Bronchial epithelial cell (primary cell): ENCODE measurements at regions not wholly inside any gene's neighbourhood (a gene's known extent, or its start where the extent isn't known, plus 50 kb on each side); places are given as distances from the start of the nearest gene placed in this dataset.
A peak's percentile ranks its signal among the peaks of the same experiment; 100 is the strongest.
"Not testable (repeated sequence)": the region's sequence is repeated elsewhere in the genome, so short reads cannot be mapped to it uniquely, and the experiment has no call there.

Source experiments
- DNase-seq: peaks from one replicate; pipeline ENCODE4 v3.0.0-alpha.2; 2010; ENCODE audit warnings: low read depth
- FAIRE-seq: peaks from 2 replicates; lab custom pipeline; 2011; peaks lifted over from hg19 to GRCh38; lab: Jason Lieb, UNC
- H3K27me3 ChIP-seq: 2 replicates; pipeline ENCODE4 v1.5.1; 2011; ENCODE audit warnings: low read length; ENCODE audit not compliant: control insufficient read depth, insufficient read depth
- H3K36me3 ChIP-seq: 2 replicates; pipeline ENCODE4 v1.5.1; 2011; ENCODE audit warnings: low read length; ENCODE audit not compliant: control insufficient read depth, insufficient read depth
- H3K4me3 ChIP-seq: 2 replicates; pipeline ENCODE4 v1.5.1; 2011; ENCODE audit warnings: mild to moderate bottlenecking, low read depth, low read length, control low read depth
- CTCF ChIP-seq: IDR thresholded peaks from 2 replicates; pipeline ENCODE4 v1.5.1; 2011; ENCODE audit warnings: mild to moderate bottlenecking, moderate library complexity, low read length, control low read depth, inconsistent platforms; ENCODE audit not compliant: insufficient read depth, severe bottlenecking

GRCh38 chr3:153553605-153553945, 391.5 kb downstream of the RAP2B start:
- Histone ChIP-seq H3K36me3 (no peaks in the 10 kb centered on the region), H3K4me3 (no peak overlapping the region), H3K27me3 (no peaks in the 10 kb centered on the region)
- FAIRE-seq = no peak
- TF ChIP-seq CTCF = no peak
- no peak for DNase-seq

GRCh38 chr3:153555919-153556318, 393.9 kb downstream of the RAP2B start:
- H3K4me3 ChIP-seq = no peak overlapping the region
- no peak for TF ChIP-seq CTCF
- FAIRE-seq = no peak
- H3K27me3 ChIP-seq = no peaks in the 10 kb centered on the region
- H3K36me3 ChIP-seq = no peaks in the 10 kb centered on the region
- DNase-seq = no peak

GRCh38 chr3:153559366-153559765, 397.3 kb downstream of the RAP2B start:
- not testable (repeated sequence) for FAIRE-seq, H3K36me3 ChIP-seq, DNase-seq, H3K4me3 ChIP-seq, H3K27me3 ChIP-seq

GRCh38 chr3:153567011-153567410, 405.0 kb downstream of the RAP2B start:
- no peak overlapping the region for H3K4me3 ChIP-seq
- TF ChIP-seq CTCF = no peak
- H3K27me3 ChIP-seq = no peaks in the 10 kb centered on the region
- DNase-seq = no peak
- no peaks in the 10 kb centered on the region for H3K36me3 ChIP-seq
- FAIRE-seq = no peak

- no peak for FAIRE-seq
- no peaks in the 10 kb centered on the region for H3K36me3 ChIP-seq
- DNase-seq = no peak
- H3K27me3 ChIP-seq = no peaks in the 10 kb centered on the region
- H3K4me3 ChIP-seq = no peak overlapping the region
- TF ChIP-seq CTCF = no peak
These were observed 405.5 kb downstream of the RAP2B start for GRCh38 chr3:153567556-153567955.

- DNase-seq, FAIRE-seq, H3K36me3 ChIP-seq, H3K4me3 ChIP-seq, H3K27me3 ChIP-seq: not testable (repeated sequence)
These were observed 408.5 kb downstream of the RAP2B start for GRCh38 chr3:153570481-153570880.

- no peak for TF ChIP-seq CTCF
- H3K4me3 ChIP-seq = no peak overlapping the region
- H3K27me3 ChIP-seq = no peaks in the 10 kb centered on the region
- FAIRE-seq (no peak), DNase-seq (peak; percentile 26)
- H3K36me3 ChIP-seq = no peaks in the 10 kb centered on the region
These were observed 410.1 kb downstream of the RAP2B start for GRCh38 chr3:153572165-153572564.
